Keratinocyte (primary cell): ENCODE measurements at regions not wholly inside any gene's neighbourhood (a gene's known extent, or its start where the extent isn't known, plus 50 kb on each side); places are given as distances from the start of the nearest gene placed in this dataset.

Source experiments
- DNase-seq: peaks from one replicate; pipeline ENCODE4 v3.0.0-alpha.2; 2011; ENCODE audit warnings: low read depth, missing footprints, low spot score
- FAIRE-seq: peaks from 2 replicates; lab custom pipeline; 2011; peaks lifted over from hg19 to GRCh38; lab: Jason Lieb, UNC
- H2AFZ ChIP-seq: 2 replicates; pipeline ENCODE4 v1.6.0; 2012; ENCODE audit warnings: low read length, control low read depth, inconsistent platforms; ENCODE audit not compliant: control insufficient read depth
- H3K27ac ChIP-seq: 2 replicates; pipeline ENCODE4 v1.5.1; 2011; ENCODE audit warnings: low read length; ENCODE audit not compliant: control insufficient read depth, insufficient read depth
- H3K27me3 ChIP-seq: 3 replicates; pipeline ENCODE4 v1.6.0; 2011; ENCODE audit warnings: low read length; ENCODE audit not compliant: control insufficient read depth, insufficient read depth; ENCODE audit errors: extremely low read depth
- H3K36me3 ChIP-seq, 2 experiments: 2 replicates in 1 of 2; 3 replicates in 1 of 2; pipeline ENCODE4 v1.5.1; 2011; ENCODE audit warnings: low read length in 2 of 2, mild to moderate bottlenecking in 1 of 2; ENCODE audit not compliant: control insufficient read depth in 2 of 2, insufficient read depth in 2 of 2; ENCODE audit errors: extremely low read depth in 1 of 2
- H3K4me1 ChIP-seq: 3 replicates; pipeline ENCODE4 v1.5.1; 2011; ENCODE audit warnings: low read length; ENCODE audit not compliant: control insufficient read depth, insufficient read depth; ENCODE audit errors: extremely low read depth
- H3K4me2 ChIP-seq: 3 replicates; pipeline ENCODE4 v1.6.0; 2011; ENCODE audit warnings: low read depth, low read length; ENCODE audit not compliant: control insufficient read depth, insufficient read depth; ENCODE audit errors: extremely low read depth
- H3K4me3 ChIP-seq, 3 experiments: fragments of 200-600 bp in 1 of 3; sonication (generic) in 1 of 3; 2 replicates in 2 of 3; 3 replicates in 1 of 3; pipeline ENCODE4 v1.5.1; 2011 to 2016; ENCODE audit warnings: low read length in 3 of 3, mild to moderate bottlenecking in 3 of 3, control low read depth in 2 of 3, inconsistent platforms in 1 of 3, low read depth in 1 of 3, mixed read lengths in 1 of 3, mixed run types in 1 of 3, moderate library complexity in 1 of 3; ENCODE audit not compliant: control insufficient read depth in 2 of 3, insufficient read depth in 2 of 3; ENCODE audit errors: extremely low read depth in 1 of 3
- H3K79me2 ChIP-seq: 2 replicates; pipeline ENCODE4 v1.6.0; 2012; ENCODE audit warnings: low read length; ENCODE audit not compliant: control insufficient read depth, insufficient read depth
- H3K9ac ChIP-seq: 3 replicates; pipeline ENCODE4 v1.6.0; 2011; ENCODE audit warnings: low read length; ENCODE audit not compliant: control insufficient read depth, insufficient read depth; ENCODE audit errors: extremely low read depth
- H3K9me1 ChIP-seq: 3 replicates; pipeline ENCODE4 v1.6.0; 2011; ENCODE audit warnings: low read length; ENCODE audit not compliant: control insufficient read depth, insufficient read depth; ENCODE audit errors: extremely low read depth
- H3K9me3 ChIP-seq: 2 replicates; pipeline ENCODE4 v1.5.1; 2012; ENCODE audit warnings: low read depth, low read length; ENCODE audit not compliant: control insufficient read depth
- H4K20me1 ChIP-seq: 3 replicates; pipeline ENCODE4 v1.6.0; 2011; ENCODE audit warnings: low read length; ENCODE audit not compliant: control insufficient read depth, insufficient read depth; ENCODE audit errors: extremely low read depth
- CTCF ChIP-seq, 3 experiments: IDR thresholded peaks in 1 of 3; conservative IDR thresholded peaks in 1 of 3; optimal IDR thresholded peaks in 1 of 3; 2 replicates in 2 of 3; 3 replicates in 1 of 3; pipeline versions ENCODE3 to v1.5.1; 2011; ENCODE audit warnings: low read length in 3 of 3, mild to moderate bottlenecking in 3 of 3, moderate library complexity in 2 of 3, control low read depth in 1 of 3, inconsistent platforms in 1 of 3; ENCODE audit not compliant: insufficient read depth in 2 of 3; ENCODE audit errors: extremely low read depth in 1 of 3
- EZH2 ChIP-seq: IDR thresholded peaks from one replicate; pipeline ENCODE4 v1.6.1; 2012; ENCODE audit warnings: inconsistent platforms, mild to moderate bottlenecking, low read length, moderate library complexity
- dilution Hi-C: fragments of 300-500 bp; cut with MboI; formaldehyde crosslinking; loops from one replicate; pipeline ENCODE4 v1.7.0; 2020; ENCODE audit warnings: low sequenced_read_pairs; ENCODE audit not compliant: extremely low pct_ligation_motif_present

GRCh38 chr4:181692965-181693364 lies 550.2 kb upstream of the TENM3 start:
- dilution Hi-C loops, result no loop called here
- Histone ChIP-seq H3K79me2 (no peaks in the 10 kb centered on the region), H3K4me2 (no peak overlapping the region), H3K9ac (no peak overlapping the region), H3K4me3 (no peak overlapping the region), H3K9me1 (no peaks in the 10 kb centered on the region), H4K20me1 (no peaks in the 10 kb centered on the region), H3K27me3 (no peaks in the 10 kb centered on the region), H3K27ac (no peak overlapping the region), H3K9me3 (no peaks in the 10 kb centered on the region), H2AFZ (no peak overlapping the region), H3K36me3 (no peaks in the 10 kb centered on the region), H3K4me1 (no peaks in the 10 kb centered on the region)
- TF ChIP-seq EZH2, result no peak
- TF ChIP-seq CTCF (optimal IDR thresholded peaks at IDR 0.05 in 1 of 3, IDR thresholded peaks at IDR 0.05 in 1 of 3, conservative IDR thresholded peaks at IDR 0.05 in 1 of 3; ENCODE audit: extremely low read depth in 1 of 3, insufficient read depth in 2 of 3, low read length in 3 of 3), result no peak
- FAIRE-seq (no peak), DNase-seq (no peak)

- H3K9me3 ChIP-seq, result no peaks in the 10 kb centered on the region
- H3K4me3 ChIP-seq, result no peak overlapping the region
- no peak overlapping the region for H3K9ac ChIP-seq
- H4K20me1 ChIP-seq, result no peaks in the 10 kb centered on the region
- no peak overlapping the region for H3K4me2 ChIP-seq
- dilution Hi-C loops, result no loop called here
- H3K27me3 ChIP-seq, result no peaks in the 10 kb centered on the region
- H3K79me2 ChIP-seq, result no peaks in the 10 kb centered on the region
- no peak overlapping the region for H2AFZ ChIP-seq
- no peak overlapping the region for H3K27ac ChIP-seq
- no peaks in the 10 kb centered on the region for H3K9me1 ChIP-seq
- H3K36me3 ChIP-seq, result no peaks in the 10 kb centered on the region
- TF ChIP-seq CTCF (optimal IDR thresholded peaks at IDR 0.05 in 1 of 3, IDR thresholded peaks at IDR 0.05 in 1 of 3, conservative IDR thresholded peaks at IDR 0.05 in 1 of 3; ENCODE audit: extremely low read depth in 1 of 3, insufficient read depth in 2 of 3, low read length in 3 of 3), result no peak
- TF ChIP-seq EZH2, result no peak
- H3K4me1 ChIP-seq, result no peaks in the 10 kb centered on the region
- DNase-seq, result no peak
- no peak for FAIRE-seq
Observed at GRCh38 chr4:181693517-181693916, 549.7 kb upstream of the TENM3 start.
